Chondrocyte (in vitro differentiated cells): ENCODE measurements at regions not wholly inside any gene's neighbourhood (a gene's known extent, or its start where the extent isn't known, plus 50 kb on each side); places are given as distances from the start of the nearest gene placed in this dataset.

Experiments used
- DNase-seq: peaks from one replicate; pipeline ENCODE4 v3.0.0; 2021; ENCODE audit warnings: mixed read lengths, low spot score
- H3K27ac Mint-ChIP-seq: one replicate; pipeline ENCODE4 v1.8.0; 2021; ENCODE audit warnings: mild to moderate bottlenecking, moderate library complexity, mixed read lengths; ENCODE audit not compliant: unreplicated experiment
- H3K27me3 Mint-ChIP-seq: 2 replicates; pipeline ENCODE4 v1.8.0; 2021; ENCODE audit warnings: low read depth, mixed read lengths
- H3K36me3 Mint-ChIP-seq: 2 replicates; pipeline ENCODE4 v1.8.0; 2021; ENCODE audit warnings: low read depth, mixed read lengths
- H3K4me1 Mint-ChIP-seq: 2 replicates; pipeline ENCODE4 v1.8.0; 2021; ENCODE audit warnings: low read depth, mild to moderate bottlenecking, mixed read lengths
- H3K4me3 Mint-ChIP-seq: one replicate; pipeline ENCODE4 v1.8.0; 2021; ENCODE audit warnings: mild to moderate bottlenecking, moderate library complexity, mixed read lengths; ENCODE audit not compliant: unreplicated experiment
- H3K9me3 Mint-ChIP-seq: 2 replicates; pipeline ENCODE4 v1.8.0; 2021; ENCODE audit warnings: low read depth, mixed read lengths
- CTCF ChIP-seq: fragments of 200-600 bp; sonication (generic); IDR thresholded peaks from 2 replicates; pipeline ENCODE4 v1.5.0; 2021; ENCODE audit warnings: antibody characterized with exemption, mild to moderate bottlenecking, moderate library complexity

DNA sequence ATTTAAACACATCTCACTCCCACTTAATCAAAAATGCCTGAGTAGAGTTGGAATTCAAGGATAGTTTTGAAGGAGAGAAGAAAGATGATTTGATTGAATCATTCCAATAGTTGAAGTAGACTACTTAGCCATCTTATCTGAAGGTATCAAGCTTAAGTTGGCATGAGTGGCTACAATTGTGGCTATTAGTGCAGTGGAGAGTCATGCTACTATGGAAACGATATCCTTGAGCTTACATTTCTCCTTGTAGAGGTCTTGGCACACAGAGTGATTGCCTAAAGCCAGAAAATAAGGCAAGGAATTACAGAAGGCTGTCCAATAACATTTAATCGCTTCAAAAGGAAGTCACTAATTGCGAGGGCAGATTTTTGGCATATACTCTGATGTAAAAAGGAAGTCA, 1022.7 kb downstream of the IGSF11 start:
- H3K4me3 Mint-ChIP-seq: no peak overlapping the region
- DNase-seq: no peak
- no peaks in the 10 kb centered on the region for H3K4me1 Mint-ChIP-seq

GRCh38 chr3:118029049-118029448, 1005.6 kb downstream of the IGSF11 start:
- no peak overlapping the region for H3K27ac Mint-ChIP-seq
- H3K4me3 Mint-ChIP-seq: no peak overlapping the region
- peaks cover 63% of the 10 kb centered on the region for H3K9me3 Mint-ChIP-seq
- no peak for TF ChIP-seq CTCF
- DNase-seq: no peak
- H3K27me3 Mint-ChIP-seq: no peaks in the 10 kb centered on the region
- no peaks in the 10 kb centered on the region for H3K4me1 Mint-ChIP-seq
- H3K36me3 Mint-ChIP-seq: peaks cover 1% of the 10 kb centered on the region

More for the DNA sequence above, 1022.7 kb downstream of the IGSF11 start:
- TF ChIP-seq CTCF: no peak
- Mint-ChIP-seq H3K27me3 (peaks cover 10% of the 10 kb centered on the region), H3K27ac (no peak overlapping the region), H3K9me3 (peaks cover 17% of the 10 kb centered on the region), H3K36me3 (peaks cover 2% of the 10 kb centered on the region)

- no peaks in the 10 kb centered on the region for H3K4me1 Mint-ChIP-seq
- H3K36me3 Mint-ChIP-seq: no peaks in the 10 kb centered on the region
- H3K27ac Mint-ChIP-seq: no peak overlapping the region
- peaks cover 12% of the 10 kb centered on the region for H3K9me3 Mint-ChIP-seq
- no peak for TF ChIP-seq CTCF
- H3K4me3 Mint-ChIP-seq: no peak overlapping the region
- DNase-seq: no peak
- H3K27me3 Mint-ChIP-seq: no peaks in the 10 kb centered on the region
Observed at GRCh38 chr3:118036215-118036614, 998.4 kb downstream of the IGSF11 start.

DNA sequence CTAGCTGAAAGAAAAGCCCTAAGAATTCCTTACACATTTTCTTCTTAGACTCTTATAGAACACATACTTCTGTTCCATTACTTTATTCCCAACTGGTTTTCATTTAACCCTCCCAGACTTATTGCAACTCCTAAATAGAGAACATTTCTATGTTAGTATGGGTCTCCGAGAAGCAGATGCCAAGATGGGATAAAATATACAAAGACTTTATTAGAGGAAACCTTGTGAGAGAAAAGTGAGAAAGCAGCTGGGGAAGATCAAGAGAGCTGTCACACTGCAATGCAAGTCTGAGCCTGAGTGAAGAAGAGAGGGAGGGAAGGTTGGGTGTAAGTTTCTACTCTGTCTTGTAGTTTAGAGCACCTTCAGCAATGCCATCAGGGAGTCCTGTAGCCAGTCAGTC, 979.3 kb downstream of the IGSF11 start:
- H3K4me1 Mint-ChIP-seq: no peaks in the 10 kb centered on the region
- H3K9me3 Mint-ChIP-seq: peaks cover 8% of the 10 kb centered on the region
- H3K4me3 Mint-ChIP-seq: no peak overlapping the region
- no peak overlapping the region for H3K27ac Mint-ChIP-seq
- no peaks in the 10 kb centered on the region for H3K36me3 Mint-ChIP-seq
- no peak for TF ChIP-seq CTCF
- peaks cover 8% of the 10 kb centered on the region for H3K27me3 Mint-ChIP-seq
- DNase-seq: no peak

DNA sequence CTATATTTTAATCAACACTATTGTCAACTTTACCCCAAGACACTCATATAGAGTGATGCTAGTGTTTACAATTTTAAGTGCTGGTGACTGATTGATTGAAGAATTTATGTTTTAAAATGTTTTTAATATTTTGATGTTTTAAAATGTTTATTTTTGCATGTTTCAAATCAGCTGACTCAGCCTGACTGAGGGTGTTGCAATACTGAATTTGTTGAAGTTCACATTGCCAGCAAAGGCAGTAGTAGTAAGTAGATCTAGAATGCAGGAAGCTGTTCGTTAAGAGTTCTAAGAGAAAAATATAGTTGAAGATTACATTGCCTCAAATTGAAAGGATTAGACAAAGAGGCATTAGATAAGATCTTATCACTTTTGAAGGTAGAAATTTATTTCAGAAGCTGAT, 977.6 kb downstream of the IGSF11 start:
- DNase-seq: no peak
- Mint-ChIP-seq H3K36me3 (no peaks in the 10 kb centered on the region), H3K4me3 (no peak overlapping the region), H3K27me3 (peaks cover 8% of the 10 kb centered on the region), H3K27ac (no peak overlapping the region), H3K4me1 (no peaks in the 10 kb centered on the region), H3K9me3 (no peaks in the 10 kb centered on the region)
- TF ChIP-seq CTCF: no peak
